ENCODE measurements at regions not wholly inside any gene's neighbourhood (a gene's known extent, or its start where the extent isn't known, plus 50 kb on each side); places are given as distances from the start of the nearest gene placed in this dataset.
"Not testable (repeated sequence)": the region's sequence is repeated elsewhere in the genome, so short reads cannot be mapped to it uniquely, and the experiment has no call there.

DNA sequence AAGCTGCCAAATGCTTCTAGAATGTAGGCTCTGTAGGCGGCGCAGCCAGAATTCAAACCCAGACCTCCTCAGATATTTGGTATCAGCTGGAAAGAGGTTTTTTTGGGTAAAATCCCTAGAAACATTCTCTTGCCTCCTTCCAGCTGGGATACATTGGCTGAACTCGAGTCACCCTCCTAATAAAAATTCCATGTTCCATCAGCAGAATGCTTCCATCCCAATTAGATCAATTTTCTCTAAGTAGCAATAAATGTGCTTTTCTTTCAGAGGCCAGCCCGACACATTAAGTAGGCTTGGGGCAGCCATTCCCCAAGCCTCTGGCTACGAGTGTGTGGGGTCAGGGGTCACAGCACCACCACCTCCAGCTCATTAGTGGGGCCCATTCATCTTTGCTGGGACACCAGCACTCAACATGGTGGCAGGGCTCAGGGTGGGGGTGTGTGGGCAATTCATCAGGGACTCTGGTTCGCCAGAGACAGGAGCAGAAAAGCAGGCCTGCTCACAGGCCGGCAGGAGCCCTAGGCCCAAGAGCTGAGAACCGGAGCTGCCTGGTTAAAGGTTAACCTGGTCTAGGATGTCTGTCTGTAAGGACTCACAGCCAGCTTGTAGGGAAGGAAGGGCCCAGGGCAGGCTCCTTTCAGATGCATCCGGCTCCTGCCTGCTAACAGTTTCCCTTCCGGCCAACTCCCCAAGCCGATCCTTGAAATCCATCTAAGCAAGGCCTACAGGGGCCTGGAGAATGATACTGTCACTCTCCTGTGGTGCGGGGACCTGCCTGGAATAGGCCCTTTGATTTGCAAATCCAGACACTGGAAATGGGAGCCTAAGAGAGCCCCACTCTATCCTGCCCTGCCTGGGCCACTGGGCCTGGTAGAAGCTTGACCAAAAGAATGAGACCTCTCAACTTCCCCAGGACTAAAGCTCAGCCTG, 159.1 kb upstream of the TOP1 start:
- Mint-ChIP-seq H3K36me3 (ENCODE audit: low read depth) (no peaks in the 10 kb centered on the region), H3K4me1 (ENCODE audit: low read depth) (no peaks in the 10 kb centered on the region), H3K27me3 (ENCODE audit: low read depth) (peaks cover 12% of the 10 kb centered on the region), H3K27ac (no peak overlapping the region), H3K4me3 (no peak overlapping the region), H3K9me3 (no peaks in the 10 kb centered on the region)

- Mint-ChIP-seq H3K27me3 (ENCODE audit: low read depth) (peaks cover 4% of the 10 kb centered on the region), H3K4me1 (ENCODE audit: low read depth) (no peaks in the 10 kb centered on the region), H3K27ac (no peak overlapping the region), H3K4me3 (no peak overlapping the region), H3K9me3 (peaks cover 3% of the 10 kb centered on the region), H3K36me3 (ENCODE audit: low read depth) (no peaks in the 10 kb centered on the region)
These were observed 153.2 kb upstream of the TOP1 start for GRCh38 chr20:40875116-40876085.

DNA sequence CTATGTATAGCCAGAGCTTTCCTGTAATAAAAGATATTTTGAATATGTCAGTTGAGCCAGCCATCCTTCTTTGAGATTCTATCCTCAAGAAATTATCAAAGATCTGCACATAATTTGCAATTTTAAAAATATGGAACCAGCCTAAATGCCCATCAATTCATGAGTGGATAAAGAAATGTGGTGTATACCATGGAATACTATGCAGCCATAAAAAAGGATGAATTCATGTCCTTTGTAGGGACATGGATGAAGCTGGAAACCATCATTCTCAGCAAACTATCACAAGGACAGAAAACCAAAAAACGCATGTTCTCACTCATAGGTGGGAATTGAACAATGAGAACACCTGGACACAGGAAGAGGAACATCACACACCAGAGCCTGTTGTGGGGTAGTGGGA, 150.5 kb upstream of the TOP1 start:
- H3K27ac Mint-ChIP-seq, H3K4me3 Mint-ChIP-seq: not testable (repeated sequence)
- H3K4me1 Mint-ChIP-seq (ENCODE audit: low read depth), result peaks cover 17% of the 10 kb centered on the region

DNA sequence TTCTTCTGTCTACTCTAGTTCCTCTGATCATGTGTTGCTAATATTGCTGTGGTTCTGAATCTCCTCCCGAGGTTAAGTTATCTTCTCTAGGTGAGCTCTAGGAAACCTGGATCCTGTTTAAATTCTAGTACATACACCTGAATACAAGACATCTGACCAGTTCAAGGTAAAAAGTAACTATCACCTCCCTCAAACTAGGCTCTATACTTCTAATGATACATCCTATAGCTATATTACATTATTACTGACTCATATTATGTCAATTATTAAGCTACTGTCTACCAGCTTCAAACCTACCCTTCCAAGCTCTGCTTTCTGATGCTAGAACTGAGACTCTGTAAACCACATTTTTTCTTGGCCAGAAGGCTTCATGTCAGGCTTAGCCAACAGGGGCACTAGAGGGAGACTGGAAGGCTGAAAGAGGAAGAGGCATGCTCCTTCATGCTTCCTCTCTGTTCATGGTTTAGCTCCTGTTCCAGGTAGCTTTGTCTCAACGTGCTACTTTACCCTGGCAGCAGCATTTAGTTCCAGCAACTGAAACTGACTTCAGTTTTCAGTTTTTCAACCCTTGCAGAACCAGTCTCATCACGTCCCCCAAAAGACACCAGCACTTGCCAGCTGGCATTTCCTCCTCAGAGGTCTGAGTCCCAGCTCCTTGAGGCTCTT, 148.4 kb upstream of the TOP1 start:
- no peak overlapping the region for H3K27ac Mint-ChIP-seq

More for the DNA sequence above, 150.5 kb upstream of the TOP1 start:
- not testable (repeated sequence) for H3K27me3 Mint-ChIP-seq (ENCODE audit: low read depth); H3K9me3 Mint-ChIP-seq; H3K36me3 Mint-ChIP-seq (ENCODE audit: low read depth)

DNA sequence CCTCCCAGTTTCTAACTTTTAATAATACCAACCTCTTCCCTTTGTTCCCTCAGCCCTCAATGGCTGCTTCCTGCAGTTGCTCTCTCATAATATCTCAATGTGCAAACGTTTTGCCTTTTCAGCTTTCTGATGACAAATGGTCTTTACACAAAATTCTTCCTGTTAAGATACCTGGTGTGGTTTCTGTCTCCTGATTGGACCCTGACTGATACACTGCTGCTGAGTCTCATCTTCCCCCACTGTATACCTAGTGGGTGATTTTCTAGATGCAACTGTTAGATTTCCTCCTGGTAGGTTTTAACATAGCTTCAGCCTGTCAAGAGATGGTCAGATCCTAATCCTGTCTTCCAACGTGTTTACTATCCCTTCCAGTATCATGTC, 147.9 kb upstream of the TOP1 start:
- Mint-ChIP-seq H3K4me1 (ENCODE audit: low read depth) (peaks cover 17% of the 10 kb centered on the region), H3K27me3 (ENCODE audit: low read depth) (no peaks in the 10 kb centered on the region), H3K27ac (no peak overlapping the region), H3K4me3 (no peak overlapping the region), H3K9me3 (peaks cover 3% of the 10 kb centered on the region), H3K36me3 (ENCODE audit: low read depth) (peaks cover 1% of the 10 kb centered on the region)

More for the DNA sequence above, 148.4 kb upstream of the TOP1 start:
- Mint-ChIP-seq H3K4me1 (ENCODE audit: low read depth) (peaks cover 17% of the 10 kb centered on the region), H3K36me3 (ENCODE audit: low read depth) (peaks cover 1% of the 10 kb centered on the region), H3K9me3 (peaks cover 3% of the 10 kb centered on the region), H3K27me3 (ENCODE audit: low read depth) (no peaks in the 10 kb centered on the region), H3K4me3 (no peak overlapping the region)

GRCh38 chr20:40882152-40882551, 146.5 kb upstream of the TOP1 start:
- H3K27me3 Mint-ChIP-seq (ENCODE audit: low read depth), result no peaks in the 10 kb centered on the region
- peak overlapping the region; percentile 30 for H3K4me3 Mint-ChIP-seq
- H3K4me1 Mint-ChIP-seq (ENCODE audit: low read depth), result peaks cover 17% of the 10 kb centered on the region
- H3K9me3 Mint-ChIP-seq, result peaks cover 3% of the 10 kb centered on the region
- peak overlapping the region; percentile 46 for H3K27ac Mint-ChIP-seq
- H3K36me3 Mint-ChIP-seq (ENCODE audit: low read depth), result peaks cover 1% of the 10 kb centered on the region

DNA sequence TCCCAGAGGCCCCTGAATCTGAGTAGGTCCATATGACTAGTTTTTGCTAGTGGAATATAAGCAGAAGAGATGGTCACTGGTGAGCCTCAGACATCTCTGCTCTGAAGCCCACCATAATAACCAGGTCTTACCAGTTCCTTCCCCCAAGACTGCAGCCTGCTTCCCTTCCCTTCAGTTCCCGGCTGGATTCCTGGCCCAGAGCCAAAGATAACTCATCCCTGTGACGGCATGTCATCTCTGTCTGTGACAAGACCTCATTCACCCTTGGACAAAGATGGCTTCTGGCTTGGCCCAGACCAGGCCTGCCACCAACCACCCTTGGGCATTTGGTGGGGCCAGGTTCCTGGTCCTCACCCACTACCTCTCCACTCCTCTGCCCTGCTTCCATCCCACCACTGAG, 145.5 kb upstream of the TOP1 start:
- Mint-ChIP-seq H3K9me3 (no peaks in the 10 kb centered on the region), H3K27ac (no peak overlapping the region), H3K36me3 (ENCODE audit: low read depth) (peaks cover 1% of the 10 kb centered on the region), H3K27me3 (ENCODE audit: low read depth) (no peaks in the 10 kb centered on the region), H3K4me3 (no peak overlapping the region), H3K4me1 (ENCODE audit: low read depth) (peaks cover 17% of the 10 kb centered on the region)

DNA sequence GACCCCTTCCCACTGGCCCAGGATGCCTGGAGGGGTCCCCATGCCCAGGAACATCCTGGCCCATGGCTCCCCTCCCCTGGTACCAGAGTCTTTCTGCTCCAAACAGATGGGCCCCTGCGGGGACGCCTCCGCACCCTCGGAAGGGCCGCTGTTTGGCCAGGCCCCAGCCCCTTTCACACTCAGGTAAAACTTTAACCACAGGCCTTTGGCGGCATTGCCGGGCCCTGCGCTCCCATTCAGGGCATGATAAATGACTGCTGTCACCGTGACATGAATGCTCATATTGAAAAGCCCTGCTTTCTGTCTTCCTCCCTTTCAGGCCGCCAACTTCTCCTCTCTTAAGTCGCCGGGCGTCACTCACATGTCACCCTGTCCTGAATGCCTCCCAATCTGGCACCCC, 141.5 kb upstream of the TOP1 start:
- Mint-ChIP-seq H3K36me3 (ENCODE audit: low read depth) (peaks cover under 1% of the 10 kb centered on the region), H3K4me3 (no peak overlapping the region), H3K4me1 (ENCODE audit: low read depth) (peaks cover 5% of the 10 kb centered on the region), H3K27me3 (ENCODE audit: low read depth) (peaks cover 3% of the 10 kb centered on the region), H3K9me3 (no peaks in the 10 kb centered on the region), H3K27ac (no peak overlapping the region)

DNA sequence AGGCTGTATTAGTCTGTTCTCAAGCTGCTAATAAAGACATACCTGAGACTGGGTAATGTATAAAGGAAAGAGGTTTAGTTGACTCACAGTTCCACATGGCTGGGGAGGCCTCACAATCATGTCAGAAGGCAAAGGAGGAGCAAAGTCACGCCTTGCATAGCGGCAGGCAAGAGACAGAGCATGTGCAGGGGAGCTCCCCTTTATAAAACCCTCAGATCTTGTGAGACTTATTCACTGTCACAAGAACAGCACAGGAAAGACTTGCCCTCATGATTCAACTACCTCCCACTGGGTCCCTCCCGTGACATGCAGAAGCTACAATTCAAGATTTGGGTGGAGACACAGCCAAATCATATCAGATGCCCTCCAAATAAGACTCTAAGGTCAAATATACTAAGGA, 139.4 kb upstream of the TOP1 start:
- H3K4me3 Mint-ChIP-seq; H3K9me3 Mint-ChIP-seq; H3K36me3 Mint-ChIP-seq (ENCODE audit: low read depth); H3K27ac Mint-ChIP-seq; H3K4me1 Mint-ChIP-seq (ENCODE audit: low read depth): not testable (repeated sequence)
- H3K27me3 Mint-ChIP-seq (ENCODE audit: low read depth), result peaks cover 12% of the 10 kb centered on the region

- Mint-ChIP-seq H3K4me3 (no peak overlapping the region), H3K9me3 (no peaks in the 10 kb centered on the region), H3K27ac (no peak overlapping the region), H3K27me3 (ENCODE audit: low read depth) (peaks cover 12% of the 10 kb centered on the region), H3K36me3 (ENCODE audit: low read depth) (no peaks in the 10 kb centered on the region), H3K4me1 (ENCODE audit: low read depth) (no peaks in the 10 kb centered on the region)
These were observed 138.4 kb upstream of the TOP1 start for GRCh38 chr20:40890181-40890580.

- H3K27me3 Mint-ChIP-seq (ENCODE audit: low read depth), result peaks cover 12% of the 10 kb centered on the region
- H3K4me3 Mint-ChIP-seq, result no peak overlapping the region
- no peaks in the 10 kb centered on the region for H3K9me3 Mint-ChIP-seq
- no peaks in the 10 kb centered on the region for H3K36me3 Mint-ChIP-seq (ENCODE audit: low read depth)
- no peak overlapping the region for H3K27ac Mint-ChIP-seq
- no peaks in the 10 kb centered on the region for H3K4me1 Mint-ChIP-seq (ENCODE audit: low read depth)
These were observed 138.0 kb upstream of the TOP1 start for GRCh38 chr20:40890635-40891034.

DNA sequence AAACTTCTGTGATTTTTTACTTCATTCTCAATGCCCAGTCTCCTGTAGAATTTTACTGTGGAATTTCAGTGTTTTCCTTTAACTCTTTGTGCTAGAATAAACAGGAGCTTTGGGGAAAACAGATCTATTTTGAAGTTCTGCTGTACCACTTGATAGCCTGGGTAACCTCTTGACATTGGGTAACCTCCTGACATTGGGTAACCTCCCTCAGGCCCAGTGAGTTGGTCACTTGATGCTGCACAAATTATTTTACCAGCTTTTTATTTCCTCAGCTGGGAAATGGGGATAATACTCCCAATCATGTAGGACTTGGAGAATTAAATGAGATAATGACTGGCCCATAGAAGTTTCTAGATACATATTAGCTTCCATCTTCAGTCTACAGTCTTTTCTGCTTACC, 137.3 kb upstream of the TOP1 start:
- Mint-ChIP-seq H3K9me3 (no peaks in the 10 kb centered on the region), H3K27ac (no peak overlapping the region), H3K36me3 (ENCODE audit: low read depth) (no peaks in the 10 kb centered on the region), H3K27me3 (ENCODE audit: low read depth) (peaks cover 18% of the 10 kb centered on the region), H3K4me3 (no peak overlapping the region), H3K4me1 (ENCODE audit: low read depth) (no peaks in the 10 kb centered on the region)

- no peaks in the 10 kb centered on the region for H3K4me1 Mint-ChIP-seq (ENCODE audit: low read depth)
- no peak overlapping the region for H3K4me3 Mint-ChIP-seq
- H3K9me3 Mint-ChIP-seq, result no peaks in the 10 kb centered on the region
- no peak overlapping the region for H3K27ac Mint-ChIP-seq
- no peaks in the 10 kb centered on the region for H3K36me3 Mint-ChIP-seq (ENCODE audit: low read depth)
- H3K27me3 Mint-ChIP-seq (ENCODE audit: low read depth), result peaks cover 25% of the 10 kb centered on the region
These were observed 136.0 kb upstream of the TOP1 start for GRCh38 chr20:40892642-40893041.

- no peaks in the 10 kb centered on the region for H3K4me1 Mint-ChIP-seq (ENCODE audit: low read depth)
- H3K36me3 Mint-ChIP-seq (ENCODE audit: low read depth), result no peaks in the 10 kb centered on the region
- peaks cover 28% of the 10 kb centered on the region for H3K27me3 Mint-ChIP-seq (ENCODE audit: low read depth)
- H3K27ac Mint-ChIP-seq, result no peak overlapping the region
- no peak overlapping the region for H3K4me3 Mint-ChIP-seq
- no peaks in the 10 kb centered on the region for H3K9me3 Mint-ChIP-seq
These were observed 134.9 kb upstream of the TOP1 start for GRCh38 chr20:40893610-40894236.
